ENCODE measurements at regions not wholly inside any gene's neighbourhood (a gene's known extent, or its start where the extent isn't known, plus 50 kb on each side); places are given as distances from the start of the nearest gene placed in this dataset.

GRCh38 chr20:22904386-22904785 is 130.7 kb upstream of the SSTR4 start:
- CTCF ChIA-PET, result no interaction called here
- POLR2A ChIA-PET, result no interaction called here

GRCh38 chr20:22904905-22905304 is 130.2 kb upstream of the SSTR4 start:
- ChIA-PET CTCF (no interaction called here), POLR2A (no interaction called here)

- POLR2A ChIA-PET, result no interaction called here
- CTCF ChIA-PET, result no interaction called here
Observed at GRCh38 chr20:22905658-22906057, 129.5 kb upstream of the SSTR4 start.

GRCh38 chr20:22908437-22908836 is 126.7 kb upstream of the SSTR4 start:
- CTCF ChIA-PET, result no interaction called here

GRCh38 chr20:22908944-22909343 is 126.2 kb upstream of the SSTR4 start:
- POLR2A ChIA-PET, result no interaction called here
- CTCF ChIA-PET, result no interaction called here

More at GRCh38 chr20:22908437-22908836, 126.7 kb upstream of the SSTR4 start:
- POLR2A ChIA-PET, result no interaction called here

GRCh38 chr20:22909436-22909835 is 125.7 kb upstream of the SSTR4 start:
- CTCF ChIA-PET, result no interaction called here

GRCh38 chr20:22910287-22910852 is 124.7 kb upstream of the SSTR4 start:
- ChIA-PET CTCF (no interaction called here), POLR2A (no interaction called here)

More at GRCh38 chr20:22909436-22909835, 125.7 kb upstream of the SSTR4 start:
- POLR2A ChIA-PET, result no interaction called here

GRCh38 chr20:22914291-22914690 is 120.8 kb upstream of the SSTR4 start:
- CTCF ChIA-PET, result no interaction called here
- POLR2A ChIA-PET, result no interaction called here

GRCh38 chr20:22915512-22915911 is 119.6 kb upstream of the SSTR4 start:
- CTCF ChIA-PET, result no interaction called here

GRCh38 chr20:22916021-22916842 is 118.9 kb upstream of the SSTR4 start:
- CTCF ChIA-PET, result no interaction called here
- POLR2A ChIA-PET, result no interaction called here

More at GRCh38 chr20:22915512-22915911, 119.6 kb upstream of the SSTR4 start:
- POLR2A ChIA-PET, result no interaction called here

- CTCF ChIA-PET, result no interaction called here
Observed at GRCh38 chr20:22918286-22918983, 116.7 kb upstream of the SSTR4 start.

GRCh38 chr20:22920898-22921297 is 114.2 kb upstream of the SSTR4 start:
- ChIA-PET POLR2A (no interaction called here), CTCF (no interaction called here)

More at GRCh38 chr20:22918286-22918983, 116.7 kb upstream of the SSTR4 start:
- POLR2A ChIA-PET, result no interaction called here

GRCh38 chr20:22921595-22922421 is 113.3 kb upstream of the SSTR4 start:
- POLR2A ChIA-PET, result no interaction called here
- CTCF ChIA-PET, result no interaction called here

GRCh38 chr20:22922987-22923386 is 112.1 kb upstream of the SSTR4 start:
- POLR2A ChIA-PET, result no interaction called here
- CTCF ChIA-PET, result no interaction called here

GRCh38 chr20:22924046-22924737 is 110.9 kb upstream of the SSTR4 start:
- CTCF ChIA-PET, result no interaction called here
- POLR2A ChIA-PET, result no interaction called here

- ChIA-PET CTCF (no interaction called here), POLR2A (no interaction called here)
Observed at GRCh38 chr20:22924949-22925612, 110.0 kb upstream of the SSTR4 start.

- ChIA-PET POLR2A (no interaction called here), CTCF (no interaction called here)
Observed at GRCh38 chr20:22925613-22925983, 109.5 kb upstream of the SSTR4 start.

- CTCF ChIA-PET, result no interaction called here
- POLR2A ChIA-PET, result no interaction called here
Observed at GRCh38 chr20:22927537-22927936, 107.6 kb upstream of the SSTR4 start.

- POLR2A ChIA-PET, result no interaction called here
- CTCF ChIA-PET, result no interaction called here
Observed at GRCh38 chr20:22928679-22929078, 106.4 kb upstream of the SSTR4 start.
